HG03280 (cell line): ENCODE measurements at regions not wholly inside any gene's neighbourhood (a gene's known extent, or its start where the extent isn't known, plus 50 kb on each side); places are given as distances from the start of the nearest gene placed in this dataset.

Experiments used
- ATAC-seq: cut with Tn5 transposase; IDR thresholded peaks from one replicate; pipeline ENCODE4 v1.9.1; 2021; ENCODE audit warnings: mild to moderate bottlenecking, moderate library complexity; ENCODE audit not compliant: unreplicated experiment

DNA sequence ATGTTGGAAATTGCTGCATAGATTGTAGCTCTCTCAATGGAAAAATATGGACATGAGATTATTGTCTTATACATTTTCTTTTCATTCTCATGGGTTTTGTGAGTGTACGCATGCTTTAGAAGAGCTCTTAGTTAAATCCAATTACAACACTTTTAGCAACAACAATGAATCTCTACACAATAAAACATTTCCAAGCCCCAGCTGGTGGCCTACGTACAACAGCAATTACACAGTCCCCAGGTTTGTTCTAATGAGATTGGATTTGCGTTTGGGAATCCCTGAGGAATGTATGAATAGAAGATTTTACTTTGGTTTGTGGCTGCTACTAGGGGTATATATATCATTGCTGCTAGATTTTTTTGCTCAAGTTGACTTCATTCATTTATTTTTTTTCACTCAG lies 98.6 kb downstream of the FHDC1 start:
- no peak for ATAC-seq

DNA sequence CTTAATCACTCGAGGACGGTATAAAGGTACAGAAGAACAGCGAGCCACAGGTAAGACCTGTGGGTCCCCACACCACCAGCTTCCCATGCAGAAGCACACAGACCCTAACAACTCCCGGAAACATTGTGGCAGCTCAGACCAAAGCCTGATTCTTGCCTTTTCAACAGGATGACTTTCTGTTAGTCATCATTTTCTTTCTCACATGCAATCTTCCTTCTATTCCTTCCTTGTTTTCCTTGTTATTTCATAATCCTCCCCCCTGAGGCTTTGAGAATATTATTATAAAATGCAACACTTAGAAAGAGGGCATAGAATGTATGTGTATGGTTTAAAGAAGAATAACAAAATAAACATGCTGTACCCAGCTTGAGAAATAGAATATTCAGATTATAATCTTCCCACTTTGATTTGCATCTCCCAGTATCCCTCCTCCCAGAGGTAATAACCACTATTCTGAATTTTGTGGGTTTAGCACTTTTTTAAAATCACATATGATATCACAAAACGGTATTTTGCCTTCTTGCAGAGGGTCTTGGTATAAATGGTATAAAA lies 100.9 kb downstream of the FHDC1 start:
- no peak for ATAC-seq

DNA sequence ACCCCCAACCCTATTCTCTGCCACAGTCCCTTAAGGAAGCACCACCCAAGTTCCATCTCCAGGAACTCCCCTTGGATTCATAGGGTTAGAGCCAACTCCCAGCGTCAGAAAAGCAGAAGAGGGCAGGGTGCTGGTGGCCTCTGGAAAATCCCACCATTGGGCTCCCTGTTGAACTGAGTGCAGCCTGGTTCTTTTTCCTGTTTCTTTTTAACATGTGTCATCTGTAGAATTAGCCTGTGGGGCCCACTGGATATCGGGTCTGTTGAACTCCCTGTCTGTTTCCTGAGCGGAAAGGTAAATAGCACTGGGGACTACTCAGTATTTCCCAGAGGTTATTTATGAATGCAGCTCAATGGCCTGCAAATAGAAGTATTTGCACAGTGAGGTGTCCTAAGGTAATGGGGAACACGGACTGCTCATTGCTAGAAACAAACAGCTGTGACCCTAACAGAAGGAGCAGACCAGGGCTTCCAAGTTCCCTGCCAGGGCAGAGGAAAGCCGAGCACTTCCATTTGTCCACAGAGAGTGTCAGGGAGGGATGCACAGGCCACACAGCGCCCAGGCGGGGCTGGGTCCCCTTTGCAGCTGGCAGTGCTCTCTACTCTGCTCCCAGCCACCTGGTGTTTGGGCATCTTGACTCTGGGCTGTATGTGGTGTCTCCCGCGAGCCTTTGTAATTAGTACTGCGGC lies 102.6 kb downstream of the FHDC1 start:
- ATAC-seq, result no peak

DNA sequence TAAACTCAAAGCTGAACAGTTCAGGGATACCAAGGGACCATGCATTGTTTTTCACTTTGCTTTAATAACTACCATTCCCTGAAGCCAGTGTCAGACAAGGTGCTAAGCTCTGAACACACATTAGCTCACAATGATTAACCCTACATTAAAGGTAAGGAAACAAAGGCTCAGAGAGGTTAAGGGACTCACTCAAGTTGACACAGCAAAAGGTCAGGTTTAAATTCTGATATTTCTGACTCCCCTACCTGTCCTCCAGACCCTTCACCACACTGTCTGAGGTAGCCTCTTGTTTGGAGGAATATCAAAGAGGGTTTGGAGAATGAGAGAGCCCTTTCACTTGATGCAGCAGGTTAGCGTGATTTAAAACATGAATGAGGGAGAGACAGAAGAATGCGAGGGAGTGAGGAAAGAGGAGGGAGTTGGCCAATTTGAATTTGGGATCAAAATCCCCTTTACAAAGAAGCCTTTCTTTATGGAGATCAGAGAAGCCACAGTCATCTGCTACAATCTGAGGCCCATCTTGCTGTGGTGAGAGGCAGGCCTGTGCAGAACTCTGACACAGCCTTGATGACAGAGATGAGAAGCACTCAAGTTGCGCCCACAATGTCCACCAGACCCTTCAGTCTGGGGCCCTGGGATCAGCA lies 103.5 kb downstream of the FHDC1 start:
- no peak for ATAC-seq

DNA sequence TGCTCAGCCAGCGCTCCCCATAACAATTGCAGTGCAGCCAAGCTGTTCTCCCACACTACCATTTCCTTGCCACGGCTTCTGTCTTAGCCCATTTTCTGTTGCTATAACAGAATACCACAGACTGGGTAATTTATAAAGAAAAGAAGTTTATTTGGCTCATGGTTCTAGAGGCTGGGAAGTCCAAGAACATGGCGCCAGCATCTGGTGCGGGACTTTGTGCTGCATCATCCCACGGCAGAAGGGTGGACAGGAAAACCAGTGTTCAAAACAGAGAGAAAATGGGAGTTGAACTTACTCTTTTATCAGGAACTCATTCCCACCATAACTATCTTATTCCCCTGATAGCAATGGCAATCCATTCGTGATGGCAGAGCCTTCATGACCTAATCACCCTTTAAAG lies 104.6 kb downstream of the FHDC1 start:
- no peak for ATAC-seq

DNA sequence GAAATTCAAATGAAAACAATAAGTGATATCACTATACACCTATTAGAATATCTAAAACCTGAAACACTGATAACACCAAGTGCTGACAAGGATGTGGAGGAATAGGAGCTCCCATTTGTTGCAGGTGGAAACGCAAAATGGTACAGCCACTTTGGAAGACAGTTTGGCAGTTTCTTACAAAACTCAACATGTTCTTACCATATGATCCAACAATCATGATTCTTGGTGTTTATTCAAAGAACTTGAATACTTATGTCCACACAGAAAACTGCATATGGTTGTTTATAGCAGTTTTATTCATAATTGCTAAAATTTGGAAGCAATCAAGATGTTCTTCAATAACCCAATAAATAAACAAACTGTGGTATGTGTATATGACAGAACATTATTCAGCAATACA lies 107.9 kb downstream of the FHDC1 start:
- ATAC-seq, result no peak

DNA sequence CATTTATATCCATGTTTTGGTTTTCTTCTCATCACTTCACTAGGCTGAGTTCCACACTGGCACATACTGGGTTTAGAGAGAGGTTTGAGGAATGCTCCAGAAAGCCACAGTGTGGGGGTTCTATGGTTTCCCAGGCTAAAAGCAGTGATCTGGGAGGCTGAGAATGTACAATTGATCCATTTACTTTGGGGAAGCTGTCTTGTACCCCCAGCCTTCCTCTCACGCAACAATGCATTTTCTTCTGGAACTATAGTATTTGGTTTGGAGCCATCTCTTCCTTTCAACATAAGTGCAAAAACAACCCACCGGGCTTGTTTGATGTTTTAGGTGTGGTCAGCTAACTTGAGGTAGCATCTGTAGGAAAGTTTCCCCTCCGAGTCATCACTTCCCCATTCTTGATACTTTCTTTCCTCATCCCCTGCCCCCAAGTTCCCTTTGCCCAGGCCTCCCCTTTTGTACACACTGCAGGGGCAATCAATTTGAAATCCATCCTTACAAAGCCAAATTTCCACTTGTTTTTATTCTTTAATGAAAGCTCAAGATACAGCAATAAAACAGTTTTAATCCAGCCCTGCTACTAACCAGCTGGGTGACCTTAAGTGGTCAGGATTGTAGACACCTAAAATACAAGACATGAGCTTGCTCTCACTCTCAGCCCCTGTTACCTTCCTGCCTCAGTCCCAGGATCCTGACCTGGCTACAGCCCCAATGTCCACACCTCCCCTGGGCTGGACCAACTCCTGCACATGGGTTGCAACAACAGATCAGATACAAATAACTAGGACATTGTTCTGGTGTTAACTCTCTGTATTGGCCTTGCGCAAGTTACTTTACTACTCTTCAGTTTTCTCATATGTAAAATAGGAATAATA lies 109.2 kb downstream of the FHDC1 start:
- ATAC-seq, result no peak

DNA sequence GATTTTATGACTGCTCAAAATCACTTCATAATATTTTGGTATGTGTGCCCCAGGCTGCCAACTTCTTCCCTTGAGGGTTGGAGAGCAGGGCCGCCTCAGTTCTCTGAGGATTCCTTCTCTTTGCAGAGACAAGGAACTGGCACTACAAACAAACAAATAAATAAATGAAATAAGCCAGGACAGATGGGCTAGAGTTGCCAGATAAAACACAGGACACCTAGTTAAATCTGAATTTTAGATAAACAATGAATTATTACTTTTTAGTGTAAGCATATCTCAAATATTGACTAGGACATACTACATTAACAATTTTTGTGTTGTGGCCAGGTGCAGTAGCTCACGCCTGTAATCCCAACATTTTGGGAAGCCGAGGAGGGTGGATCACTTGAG lies 122.5 kb downstream of the FHDC1 start:
- no peak for ATAC-seq

DNA sequence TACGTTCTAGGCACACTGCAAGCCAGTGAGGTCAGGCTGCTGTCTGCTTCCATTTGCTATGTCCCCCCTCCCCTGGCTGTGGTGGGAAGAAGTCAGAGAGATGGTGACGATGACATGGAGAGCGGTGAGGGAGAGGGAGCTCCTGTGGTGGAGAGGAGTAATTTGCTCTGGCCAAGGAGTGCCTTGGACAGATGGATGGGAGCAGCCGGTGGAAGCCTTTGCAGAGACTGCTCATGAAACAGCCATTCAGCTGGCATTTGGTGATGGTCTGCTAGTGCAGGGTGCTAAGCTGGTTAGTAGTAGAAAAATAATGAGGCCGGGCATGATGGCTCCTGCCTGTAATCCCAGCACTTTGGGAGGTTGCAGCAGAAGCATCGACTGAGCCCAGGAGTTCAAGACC lies 124.1 kb downstream of the FHDC1 start:
- no peak for ATAC-seq

DNA sequence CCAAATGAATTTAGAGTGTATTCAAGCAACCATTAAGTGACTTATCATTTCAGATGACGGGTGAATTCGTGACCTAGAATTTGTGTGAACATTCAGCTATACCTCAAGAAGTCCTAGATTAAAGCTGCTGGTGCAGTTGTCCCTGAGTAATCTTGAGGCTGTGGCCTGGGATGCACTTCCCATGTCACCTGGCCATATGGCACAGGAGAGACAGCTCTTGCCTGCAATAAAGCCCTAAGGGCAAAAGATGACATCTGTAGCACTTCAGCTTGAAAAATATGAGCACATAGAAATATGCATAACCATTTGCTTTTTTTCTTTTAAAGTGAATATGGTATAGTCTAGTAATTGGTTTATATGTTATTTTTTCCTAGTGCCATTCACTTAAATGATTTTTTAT lies 125.8 kb downstream of the FHDC1 start:
- ATAC-seq, result no peak

DNA sequence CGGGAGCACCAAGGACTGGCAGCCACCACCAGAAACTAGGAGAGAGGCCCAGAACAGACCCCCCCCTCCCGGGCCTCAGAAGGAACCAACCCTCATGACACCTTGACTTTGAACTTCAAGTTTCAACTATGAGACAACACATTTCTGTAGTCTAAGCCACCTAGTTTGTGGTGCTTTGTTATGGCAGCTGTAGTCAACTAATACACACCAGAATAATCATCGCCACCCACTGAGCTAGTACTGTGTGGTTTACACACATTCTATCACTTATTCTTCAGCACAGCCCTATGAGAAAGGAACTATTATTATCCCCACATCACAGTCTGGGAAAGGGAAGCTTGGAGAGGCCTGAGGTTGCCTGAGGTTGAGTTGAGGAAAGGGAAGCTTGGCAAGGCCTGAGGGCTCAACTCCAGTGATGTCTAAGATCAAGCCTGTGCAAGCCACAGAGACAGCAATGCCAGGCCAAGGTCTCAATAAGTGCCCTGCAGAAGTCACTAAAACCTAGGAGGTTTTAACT lies 126.6 kb downstream of the FHDC1 start:
- ATAC-seq, result no peak

DNA sequence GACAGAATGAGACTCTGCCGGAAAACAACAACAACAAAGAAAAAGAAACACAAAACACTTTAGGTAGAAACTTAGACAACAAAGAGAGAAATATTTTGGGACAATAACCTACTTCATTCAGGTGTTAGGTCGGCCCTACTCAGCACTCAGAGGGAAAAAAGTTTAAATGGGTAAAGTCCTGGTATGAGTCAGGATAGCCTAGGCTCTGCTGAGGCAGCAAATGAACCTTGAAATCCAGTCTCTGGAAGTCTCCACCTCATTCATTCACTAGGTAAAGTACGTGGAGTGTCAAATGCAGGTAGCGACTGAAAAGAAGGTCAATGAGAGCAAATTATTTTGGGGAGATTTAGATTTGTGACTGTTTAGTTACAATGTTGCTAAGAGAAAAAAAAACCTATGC lies 127.4 kb downstream of the FHDC1 start:
- ATAC-seq, result no peak

DNA sequence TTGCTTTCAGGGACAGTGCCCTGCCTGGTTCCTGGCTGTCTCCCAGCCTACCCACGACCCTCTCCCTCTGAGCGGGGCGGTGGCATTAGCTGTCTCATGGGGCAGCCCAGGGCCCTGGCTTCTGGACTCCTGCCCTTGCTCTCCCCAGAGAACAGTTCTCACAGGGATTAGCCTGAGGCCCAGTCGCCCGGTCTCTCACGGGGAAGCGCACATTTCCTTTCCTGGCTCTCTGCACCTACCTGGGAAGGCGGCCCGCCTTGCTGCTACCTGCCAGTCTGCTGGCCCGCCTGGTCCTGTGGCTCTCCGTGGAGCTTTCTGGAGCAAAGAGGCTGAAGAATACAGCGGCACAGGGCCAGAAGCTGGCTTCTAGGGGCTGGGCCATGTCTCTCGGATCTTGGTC lies 128.4 kb downstream of the FHDC1 start:
- ATAC-seq, result no peak

DNA sequence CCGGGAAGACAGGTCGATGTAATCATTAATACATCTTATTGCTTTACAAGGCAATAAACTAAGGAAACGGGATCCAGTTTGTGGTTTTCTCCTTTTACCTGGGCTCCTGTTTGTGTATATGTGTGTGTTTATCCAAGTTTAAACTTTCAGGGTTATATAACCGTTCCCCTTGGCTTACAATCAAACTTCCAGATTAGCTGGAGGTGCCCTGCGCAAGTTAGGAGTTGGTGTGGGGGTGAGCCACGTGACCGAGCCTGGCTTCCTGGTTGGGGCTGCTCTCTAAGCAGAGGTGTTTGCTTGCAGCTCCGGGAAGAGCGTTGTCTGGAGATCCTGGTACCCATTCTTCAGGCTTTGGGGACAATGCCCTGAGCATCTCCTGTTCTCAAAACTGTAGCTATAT lies 129.2 kb downstream of the FHDC1 start:
- no peak for ATAC-seq

DNA sequence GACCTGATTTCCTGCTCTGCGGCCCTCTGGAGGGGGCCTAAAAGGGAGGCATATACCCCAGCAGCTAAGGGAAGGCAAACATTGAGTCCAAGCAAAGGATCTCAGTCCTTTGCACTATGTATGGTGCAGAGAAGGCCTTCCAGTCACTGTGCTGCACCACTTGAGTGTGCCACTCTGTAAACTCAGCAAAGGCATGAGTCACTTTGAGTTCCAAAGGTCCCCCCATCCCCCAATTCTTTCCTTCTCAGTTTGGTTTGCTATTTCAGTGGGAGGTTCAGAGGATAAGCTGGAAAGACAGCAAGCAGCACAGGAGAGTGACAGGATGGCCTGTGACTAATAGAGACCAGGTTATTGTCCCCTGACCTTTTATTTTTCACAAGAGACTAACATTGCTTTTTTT lies 131.3 kb downstream of the FHDC1 start:
- no peak for ATAC-seq

DNA sequence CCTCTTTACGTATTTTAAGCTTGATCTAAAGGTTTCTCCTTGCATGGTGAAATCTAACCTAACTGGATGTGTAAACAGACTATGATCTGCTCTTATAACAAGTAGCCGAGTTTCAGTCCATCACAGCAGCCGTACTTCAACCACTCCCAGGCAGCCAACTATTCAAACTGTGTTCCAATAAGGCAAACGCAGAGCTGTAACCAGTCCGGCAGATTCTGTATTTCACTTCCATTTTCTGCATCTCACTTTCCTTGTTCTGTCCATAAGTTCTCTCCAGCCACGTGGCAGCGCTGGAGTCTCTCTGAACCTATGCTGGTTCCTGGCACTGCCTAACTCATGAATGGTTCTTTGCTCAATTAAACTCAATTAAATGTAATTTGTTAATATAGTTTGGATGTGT lies 132.6 kb downstream of the FHDC1 start:
- no peak for ATAC-seq

DNA sequence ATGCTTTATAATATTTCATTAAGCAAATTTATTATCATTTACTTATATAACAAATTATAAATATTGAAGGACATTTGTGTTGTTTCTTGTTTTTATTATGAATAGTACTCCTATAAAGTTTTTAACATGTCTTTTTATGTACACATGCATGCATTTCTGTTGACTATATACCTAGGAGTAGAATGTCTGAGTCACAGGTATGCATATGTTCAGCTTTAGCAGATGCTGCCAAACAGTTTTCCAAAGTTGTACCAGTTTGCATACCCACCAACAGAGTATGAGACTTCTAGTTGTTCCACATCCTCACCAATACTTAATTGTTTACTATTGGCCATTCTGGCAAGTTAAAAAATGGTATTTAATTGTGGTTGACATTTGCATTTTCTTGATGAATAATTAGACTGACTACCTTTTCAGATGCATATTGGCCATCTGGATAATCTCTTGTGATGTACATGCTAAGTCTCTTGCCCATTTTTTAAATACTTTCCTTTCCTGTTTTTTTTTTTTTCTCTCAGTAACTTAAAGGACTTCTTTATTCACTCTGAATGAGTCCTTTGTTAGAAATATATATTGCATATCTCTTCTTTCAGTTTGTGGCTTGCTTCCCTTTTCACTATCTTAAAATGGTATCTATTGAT lies 132.2 kb upstream of the TRIM2 start:
- no peak for ATAC-seq

DNA sequence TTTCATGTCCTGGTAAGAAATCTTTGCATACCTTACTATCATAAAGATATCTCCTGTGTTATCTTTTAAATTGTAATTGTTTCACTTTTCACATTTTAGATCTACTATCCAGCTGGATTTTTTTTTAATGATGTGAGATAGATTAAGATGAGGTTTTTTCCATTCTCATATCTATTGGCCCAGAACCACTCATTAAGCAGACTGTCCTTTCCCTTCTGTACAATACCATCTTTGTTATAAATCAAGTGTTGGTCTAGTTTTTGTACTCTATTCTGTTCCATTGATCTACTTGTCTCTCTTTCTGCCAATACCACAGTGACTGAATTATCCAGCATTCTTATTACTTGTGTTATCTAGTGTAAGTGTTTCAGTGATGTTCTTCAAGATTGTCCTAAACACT lies 131.6 kb upstream of the TRIM2 start:
- no peak for ATAC-seq

DNA sequence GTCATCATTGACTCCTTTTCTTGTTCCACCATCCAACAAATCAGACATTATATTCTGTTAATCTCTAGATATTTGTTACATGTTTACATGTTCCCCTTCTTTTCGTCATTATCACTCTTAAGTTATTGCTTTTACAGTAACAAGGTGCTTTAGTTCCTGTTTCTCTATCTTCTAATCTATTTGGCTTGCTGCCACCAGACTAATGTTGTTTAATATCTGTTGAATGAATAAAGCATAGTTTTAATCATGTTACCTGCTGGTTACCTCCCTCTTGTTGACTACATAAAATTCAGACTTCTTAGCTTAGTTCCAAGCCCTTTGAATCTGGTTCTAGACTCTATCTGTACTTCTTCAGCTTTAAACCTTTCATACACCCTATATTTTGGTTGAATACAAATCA lies 129.8 kb upstream of the TRIM2 start:
- no peak for ATAC-seq

DNA sequence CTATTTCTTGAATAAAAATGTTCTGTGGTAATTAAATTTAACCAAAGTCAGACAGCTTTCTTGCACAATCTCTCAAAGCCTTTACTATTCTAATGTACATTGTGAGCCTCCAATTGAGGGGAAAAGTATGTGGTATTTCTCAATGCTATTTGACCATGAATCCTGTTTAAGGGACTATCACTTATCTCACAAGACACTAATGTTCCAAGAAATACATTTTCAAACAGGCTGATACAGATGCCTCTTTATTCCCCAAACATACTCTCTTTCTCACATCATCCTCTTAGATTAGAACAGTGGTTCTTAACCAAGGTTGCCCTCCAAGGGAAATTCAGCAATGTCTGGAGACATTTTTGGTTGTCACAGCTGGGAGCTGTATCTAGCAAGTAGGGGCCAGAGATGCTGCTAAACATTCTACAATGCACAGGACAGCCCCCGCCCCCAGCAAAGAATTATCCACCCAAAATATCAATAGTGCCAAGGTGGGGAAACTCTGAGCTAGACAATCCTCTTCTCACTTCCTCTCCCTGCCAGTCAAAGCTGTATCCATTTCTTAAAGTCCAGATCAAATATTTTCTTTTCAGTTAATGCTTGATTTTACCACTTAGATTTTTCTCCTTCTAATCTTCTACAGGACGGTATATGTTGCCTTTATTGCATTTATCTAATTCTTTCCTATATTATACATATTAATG lies 129.2 kb upstream of the TRIM2 start:
- ATAC-seq, result no peak
